GM19467 (cell line): ENCODE measurements at regions not wholly inside any gene's neighbourhood (a gene's known extent, or its start where the extent isn't known, plus 50 kb on each side); places are given as distances from the start of the nearest gene placed in this dataset.
A peak's percentile ranks its signal among the peaks of the same experiment; 100 is the strongest.

Experiments
- ATAC-seq: cut with Tn5 transposase; IDR thresholded peaks from one replicate; pipeline ENCODE4 v1.9.1; 2021; ENCODE audit warnings: mild to moderate bottlenecking, moderate library complexity; ENCODE audit not compliant: unreplicated experiment

DNA sequence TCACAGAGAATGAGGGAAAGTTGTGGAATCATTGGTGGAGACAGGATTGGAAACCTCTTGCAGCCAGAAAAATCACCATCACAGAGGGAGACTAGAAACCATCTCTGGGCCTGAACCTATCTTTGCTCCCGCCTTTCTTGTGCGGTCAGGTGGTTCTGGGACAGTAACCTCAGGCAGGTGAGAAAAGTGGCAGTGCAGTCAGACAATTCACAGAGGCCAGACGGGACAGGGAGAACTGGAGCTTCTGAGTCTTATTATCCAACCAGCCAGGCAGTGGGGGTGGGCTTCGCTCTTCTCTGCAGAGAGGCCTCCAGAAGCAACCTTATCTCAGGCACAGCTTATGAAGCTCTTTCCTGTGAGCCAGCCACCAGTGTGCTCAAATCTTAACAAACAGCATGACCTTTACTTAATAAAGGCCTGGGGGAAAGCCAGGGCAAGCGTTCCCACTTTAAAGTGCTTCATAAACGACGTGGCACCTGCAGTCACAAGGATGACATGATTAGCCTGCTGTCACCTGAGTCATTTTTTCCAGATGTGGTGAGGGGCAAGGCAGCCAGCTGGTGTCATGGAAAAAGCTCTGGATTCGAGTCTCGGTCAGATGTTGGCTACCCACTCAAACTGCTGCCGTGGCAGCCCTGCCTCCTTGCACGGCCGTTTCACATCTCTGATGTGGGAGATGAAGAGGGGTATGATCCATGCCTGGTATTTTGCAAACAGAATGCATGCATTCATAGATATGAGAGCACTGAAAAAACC, 109.7 kb downstream of the B3GNT2 start:
- no peak for ATAC-seq

DNA sequence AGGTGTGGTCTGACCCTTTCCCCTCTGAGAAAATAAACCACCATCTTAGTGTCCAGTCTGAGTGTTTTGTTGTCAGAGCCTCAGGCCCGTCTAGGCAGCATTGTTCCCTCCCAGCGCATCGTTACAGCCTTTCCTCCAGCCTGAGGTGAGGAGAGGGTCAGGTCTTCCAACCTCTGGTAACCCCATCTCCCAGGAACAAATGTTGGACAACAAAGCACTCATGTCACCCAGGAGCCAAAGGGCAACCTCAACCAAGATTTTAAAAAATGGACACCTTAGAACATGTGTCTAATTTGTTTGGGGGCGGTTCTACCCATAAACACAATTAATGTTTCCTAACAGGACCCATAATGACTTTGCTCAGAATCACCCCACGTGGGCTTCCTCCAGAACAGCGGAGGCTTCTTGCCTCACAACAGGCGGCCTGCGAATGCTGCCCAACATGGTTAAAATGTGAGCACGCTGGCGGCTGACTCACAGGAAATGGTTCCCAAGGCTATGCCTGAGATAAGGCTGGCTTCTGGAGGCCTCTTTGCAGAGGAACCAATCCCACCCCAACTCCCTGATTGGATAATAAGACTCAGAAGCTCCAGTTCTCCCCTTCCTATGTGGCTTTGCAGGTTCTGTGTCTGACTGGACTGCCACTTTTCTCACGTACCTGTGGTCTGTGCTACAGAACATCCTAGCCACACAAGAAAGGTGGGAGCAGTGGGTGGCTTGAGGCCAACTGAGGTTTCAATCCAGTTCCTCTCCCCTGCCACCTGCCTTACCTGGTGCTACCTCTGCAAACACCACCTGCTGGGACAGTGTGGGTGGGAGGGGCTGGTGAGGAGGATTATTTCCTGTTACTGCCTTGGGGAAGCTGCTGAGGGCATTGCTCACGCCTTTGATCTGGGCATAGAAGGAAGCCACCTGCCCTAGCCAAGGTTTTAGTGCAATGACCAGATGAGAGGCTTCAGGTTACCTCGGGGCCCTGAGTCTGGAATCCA, 108.8 kb downstream of the B3GNT2 start:
- no peak for ATAC-seq

DNA sequence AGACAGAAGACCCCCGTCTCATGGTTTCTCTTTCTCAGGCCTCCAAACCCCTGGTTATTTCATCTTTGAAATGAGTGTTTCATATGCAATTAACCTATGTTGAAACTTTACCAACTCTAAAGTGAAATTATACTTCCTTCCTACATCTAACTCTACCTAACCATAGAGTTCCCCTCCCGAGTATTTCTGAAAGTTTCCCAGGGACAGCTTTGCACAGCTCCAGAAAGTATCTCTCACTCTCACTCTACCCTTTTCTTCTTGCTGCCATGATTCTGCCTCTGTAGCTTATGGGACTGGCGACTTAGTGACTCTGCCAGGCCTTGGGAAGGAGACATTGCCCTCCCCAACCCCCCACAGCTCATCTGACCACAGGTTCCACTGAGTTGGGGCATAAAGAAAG, 107.9 kb downstream of the B3GNT2 start:
- ATAC-seq: no peak

DNA sequence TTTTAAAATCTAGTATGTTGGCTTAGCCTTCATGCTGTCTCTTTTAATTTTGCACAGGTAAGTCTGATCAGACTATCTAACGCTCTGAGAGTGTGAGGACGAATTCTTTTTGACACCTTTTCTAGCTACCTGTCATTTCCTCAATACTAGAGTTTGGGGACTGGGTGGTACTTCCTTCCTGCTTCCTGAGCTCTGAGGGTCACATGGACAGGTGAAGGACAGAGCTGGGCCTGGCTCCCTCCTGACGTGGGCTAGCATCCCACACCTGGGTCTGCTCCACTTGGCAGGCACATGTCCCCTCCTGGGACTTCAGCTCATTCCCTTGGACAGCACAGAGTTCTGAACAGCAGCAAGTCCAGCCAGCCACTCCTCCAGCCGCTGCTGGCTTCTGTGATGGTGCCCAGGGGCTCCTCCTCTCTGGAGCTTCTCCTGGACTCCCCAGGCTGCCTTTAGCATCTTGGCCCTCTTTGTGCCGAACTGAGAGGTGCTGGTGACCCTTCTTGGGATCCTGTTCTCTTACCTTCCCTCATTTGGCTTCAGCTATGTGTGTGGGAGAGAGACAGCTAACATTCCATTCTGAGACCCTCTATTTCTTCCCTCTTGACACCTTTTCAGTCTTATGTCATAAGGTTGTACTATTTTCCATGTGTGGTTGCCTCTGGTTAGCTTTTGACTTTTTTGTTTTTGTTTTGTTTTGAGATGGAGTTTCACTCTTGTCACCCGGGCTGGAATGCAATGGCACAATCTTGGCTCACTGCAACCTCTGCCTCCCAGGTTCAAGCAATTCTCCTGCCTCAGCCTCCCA, 106.9 kb downstream of the B3GNT2 start:
- ATAC-seq: no peak

DNA sequence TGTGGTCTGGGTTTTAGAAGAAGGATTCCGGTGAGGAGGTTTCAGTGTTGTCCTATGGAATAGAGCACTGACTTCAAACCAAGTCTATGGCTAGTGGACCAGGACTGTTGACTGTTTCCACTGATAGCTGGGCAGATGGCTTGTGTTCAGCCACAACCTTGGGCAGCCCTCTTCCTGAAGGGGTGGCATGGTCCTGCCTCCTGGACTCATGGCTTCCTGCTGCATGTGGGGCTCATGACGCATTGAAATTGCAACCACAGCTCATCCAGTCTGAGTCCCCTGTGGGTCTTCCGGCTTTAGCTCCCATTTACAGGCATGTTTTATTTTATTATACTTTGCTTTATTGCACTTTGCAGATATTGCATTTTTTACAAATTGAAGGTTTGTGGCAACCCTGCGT, 105.0 kb downstream of the B3GNT2 start:
- no peak for ATAC-seq

DNA sequence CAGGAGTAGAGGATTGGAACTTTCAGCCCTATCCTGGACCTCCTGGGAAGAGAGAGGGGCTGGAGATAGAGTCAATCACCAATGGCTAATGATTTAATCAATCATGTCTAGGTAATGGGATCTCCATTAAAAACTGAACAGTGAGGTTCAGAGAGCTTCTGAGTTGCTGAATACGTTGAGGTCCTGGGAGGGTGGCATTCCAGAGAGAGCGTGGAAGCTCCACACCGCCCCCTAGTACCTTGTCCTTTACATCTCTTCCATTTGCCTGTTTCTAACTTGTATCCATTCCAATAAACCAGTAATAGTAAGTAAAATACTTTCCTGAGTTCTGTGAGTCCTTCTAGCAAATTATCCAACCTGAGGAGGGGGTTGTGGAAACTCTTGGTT, 101.7 kb downstream of the B3GNT2 start:
- ATAC-seq: no peak

DNA sequence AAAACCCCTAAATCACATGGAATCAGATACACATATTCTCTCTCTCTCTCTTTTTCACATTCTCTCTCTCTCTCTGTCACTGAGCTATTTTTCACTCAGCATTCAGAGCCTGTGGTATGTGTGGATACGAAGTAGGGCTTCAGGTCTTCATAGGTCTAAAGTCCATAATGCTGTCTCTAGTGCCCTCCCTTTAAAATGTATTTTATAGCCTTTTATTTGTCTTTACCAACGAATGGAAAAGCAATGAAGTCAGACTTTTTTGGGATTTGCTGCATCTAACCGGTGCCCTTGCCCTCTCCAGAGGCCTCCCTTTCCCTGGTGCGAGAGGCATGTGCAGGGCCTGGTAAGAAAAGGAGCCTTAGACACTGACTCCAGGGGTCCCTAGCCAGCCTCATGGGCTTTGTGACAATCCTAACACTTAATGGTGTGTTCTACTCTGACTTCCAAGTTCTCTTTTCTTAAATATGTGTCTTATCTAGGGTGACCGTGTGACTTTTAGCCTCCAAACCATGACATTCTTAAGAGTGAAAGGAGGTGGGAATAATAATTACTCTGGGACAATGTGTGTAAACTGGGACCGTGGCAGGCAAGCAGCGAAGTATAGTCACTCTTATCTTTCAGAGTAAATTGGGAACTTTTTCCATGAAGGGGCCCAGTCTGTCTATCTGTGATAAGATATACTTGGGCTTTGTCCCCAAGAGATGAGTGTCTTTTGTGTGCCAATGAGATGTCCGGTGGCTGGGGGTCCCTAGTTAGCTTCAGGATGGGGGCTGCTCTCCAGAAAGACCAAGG, 101.1 kb downstream of the B3GNT2 start:
- ATAC-seq: no peak

DNA sequence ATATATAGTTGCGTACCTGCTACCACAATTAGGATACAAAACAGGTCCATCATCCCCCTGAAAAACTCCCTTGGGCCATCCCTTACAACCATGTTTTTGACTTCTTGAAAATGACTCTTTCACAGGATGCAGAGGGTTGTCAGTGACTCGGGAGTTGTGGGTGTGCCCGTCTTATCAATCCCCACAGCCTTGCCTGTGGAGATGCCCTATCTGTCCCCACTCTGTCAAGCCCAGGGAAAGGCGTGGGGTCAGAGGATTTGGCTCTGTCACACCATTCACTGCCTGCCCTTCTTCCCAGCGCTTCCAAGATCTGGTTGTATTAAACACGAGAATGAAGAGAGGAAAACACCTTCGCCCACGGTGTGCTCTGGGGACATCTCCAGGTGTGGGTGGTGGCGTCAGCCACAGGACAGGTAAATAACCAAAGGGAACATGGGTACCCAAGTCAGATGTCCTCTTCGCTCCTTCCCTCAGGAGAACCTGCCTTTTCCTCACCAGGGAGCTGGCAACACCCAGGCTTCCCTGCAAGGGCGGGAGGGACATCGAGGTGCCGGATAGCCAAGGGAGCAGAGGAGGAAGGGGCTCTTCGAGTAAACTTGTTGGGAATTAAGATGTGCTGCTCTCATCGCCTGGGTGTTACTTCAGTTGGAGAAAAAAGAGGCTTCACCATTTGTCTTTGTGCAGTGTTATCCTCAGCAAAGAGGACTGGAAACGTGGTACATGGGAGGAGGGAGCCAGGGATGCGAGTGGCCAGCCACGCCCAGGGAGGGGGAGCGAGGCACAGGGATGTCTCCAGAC, 100.3 kb downstream of the B3GNT2 start:
- no peak for ATAC-seq

DNA sequence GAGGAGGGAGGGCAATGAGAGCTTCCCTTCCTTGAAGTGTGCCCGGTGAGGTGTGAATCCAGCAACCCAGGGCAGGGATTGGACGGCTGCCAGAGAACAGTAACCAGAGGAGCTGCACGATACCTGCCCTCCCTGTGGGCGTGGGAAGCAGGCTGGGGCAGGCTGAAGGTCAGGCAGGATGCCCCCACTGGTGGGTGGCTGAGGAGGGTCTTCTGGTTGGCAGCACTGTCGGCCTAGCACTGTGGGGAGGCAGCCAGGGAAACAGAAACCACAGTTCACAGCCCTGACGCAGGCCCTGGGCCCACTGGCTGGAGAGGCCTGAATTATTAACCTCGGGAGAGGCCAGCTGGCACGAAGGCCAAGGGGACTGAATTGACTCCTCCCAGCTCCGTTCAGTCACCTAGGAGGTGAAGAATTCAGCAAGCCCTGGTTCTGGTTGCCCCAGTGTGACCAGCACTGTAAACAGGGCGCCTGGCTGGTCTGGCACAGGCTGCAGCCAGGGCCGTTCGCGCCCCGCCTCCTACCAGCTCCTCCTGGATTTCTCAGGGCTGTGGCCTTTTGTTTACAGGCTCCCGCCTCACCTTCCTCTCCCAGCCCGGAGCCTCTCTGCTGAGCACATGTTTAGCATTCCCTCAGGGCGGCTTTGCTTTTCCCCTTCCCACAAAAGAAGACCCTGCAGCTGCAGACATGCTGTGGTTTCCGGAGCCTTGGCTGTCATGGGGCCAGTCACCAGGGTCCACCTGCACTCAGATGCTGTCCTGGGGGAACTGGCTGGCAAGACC, 97.8 kb downstream of the B3GNT2 start:
- ATAC-seq: peak; percentile 71

DNA sequence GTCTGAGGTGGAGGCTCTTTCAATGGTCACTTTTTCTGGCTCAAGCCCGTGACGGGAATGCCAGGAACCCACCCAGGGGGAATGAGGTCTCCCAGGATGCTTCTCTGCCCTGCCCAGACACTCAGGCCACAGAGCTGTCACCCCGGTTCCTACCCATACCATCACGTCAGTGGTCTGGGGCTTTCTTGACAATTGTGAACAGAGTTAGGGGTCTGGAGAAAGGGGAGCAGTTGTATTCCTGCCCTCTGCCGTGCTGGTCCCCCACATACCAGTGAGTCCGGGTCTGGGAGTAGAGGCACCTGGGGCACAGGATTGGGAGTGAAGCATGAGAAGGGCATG, 97.2 kb downstream of the B3GNT2 start:
- ATAC-seq: no peak

DNA sequence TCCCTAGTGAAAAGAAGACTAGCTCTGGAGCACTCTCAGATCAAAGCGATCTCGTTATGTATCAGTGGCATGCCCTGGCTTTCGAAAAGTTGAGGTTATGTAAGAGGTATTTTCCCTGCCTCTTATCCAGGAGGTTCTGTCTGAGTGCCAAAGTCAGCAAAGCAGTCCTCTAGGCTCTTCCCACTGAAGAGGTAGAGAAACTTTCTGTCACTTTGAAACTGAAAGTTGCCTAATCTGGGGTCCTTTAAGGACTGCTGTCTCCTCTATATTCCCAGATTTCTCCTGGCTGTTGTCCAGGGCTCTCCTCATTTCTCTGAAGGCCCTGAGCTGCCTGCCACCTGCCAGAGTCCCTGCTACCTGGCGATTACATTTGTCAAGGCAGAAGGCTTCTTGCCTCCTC, 96.3 kb downstream of the B3GNT2 start:
- no peak for ATAC-seq

DNA sequence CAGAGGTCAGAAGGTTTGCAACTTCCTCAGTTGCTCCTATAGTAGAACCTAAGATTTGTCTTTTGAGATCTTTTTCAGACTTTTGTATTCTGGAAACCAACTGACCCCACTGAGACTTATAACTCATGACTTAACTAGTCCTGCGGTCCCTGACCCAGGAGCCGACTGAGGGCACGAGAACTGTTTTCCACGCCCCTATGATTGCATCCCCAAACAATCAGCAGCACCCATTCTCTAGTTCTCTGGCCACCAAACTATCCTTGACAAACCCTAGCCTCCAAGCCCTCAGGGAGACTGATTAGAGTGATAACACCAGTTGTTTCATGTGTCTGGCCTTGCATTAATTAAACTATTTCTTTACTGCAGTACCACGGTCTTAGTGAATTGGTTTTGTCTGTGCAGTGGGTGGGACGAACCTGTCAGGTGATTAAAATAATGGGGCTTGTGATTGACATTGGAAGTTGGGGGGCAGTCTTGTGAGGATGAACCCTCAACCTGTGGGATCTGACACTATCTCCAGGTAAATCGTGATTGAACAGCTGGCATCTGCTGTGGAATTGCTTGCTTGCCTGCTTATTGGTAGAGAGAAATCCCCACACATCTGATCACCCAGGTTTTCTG, 95.7 kb downstream of the B3GNT2 start:
- no peak for ATAC-seq

DNA sequence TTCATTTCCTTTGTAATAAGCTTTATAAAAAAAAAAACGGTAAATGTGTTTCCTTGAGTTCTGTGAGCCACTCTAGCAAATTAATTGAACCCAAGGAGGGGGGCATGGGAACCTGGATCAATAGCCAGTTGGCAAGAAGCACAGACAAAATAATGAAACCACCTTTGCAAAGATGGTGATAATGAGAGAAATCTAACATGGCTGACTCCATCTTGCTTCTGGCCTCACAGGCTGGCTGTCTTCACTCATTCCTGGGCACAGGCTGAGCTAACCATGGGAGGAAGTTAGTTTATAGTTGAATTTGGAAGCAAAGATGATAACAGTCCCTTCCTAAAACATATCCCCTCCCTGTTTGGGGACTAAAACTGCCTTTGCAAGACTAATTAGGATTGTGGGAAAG, 95.1 kb downstream of the B3GNT2 start:
- no peak for ATAC-seq

DNA sequence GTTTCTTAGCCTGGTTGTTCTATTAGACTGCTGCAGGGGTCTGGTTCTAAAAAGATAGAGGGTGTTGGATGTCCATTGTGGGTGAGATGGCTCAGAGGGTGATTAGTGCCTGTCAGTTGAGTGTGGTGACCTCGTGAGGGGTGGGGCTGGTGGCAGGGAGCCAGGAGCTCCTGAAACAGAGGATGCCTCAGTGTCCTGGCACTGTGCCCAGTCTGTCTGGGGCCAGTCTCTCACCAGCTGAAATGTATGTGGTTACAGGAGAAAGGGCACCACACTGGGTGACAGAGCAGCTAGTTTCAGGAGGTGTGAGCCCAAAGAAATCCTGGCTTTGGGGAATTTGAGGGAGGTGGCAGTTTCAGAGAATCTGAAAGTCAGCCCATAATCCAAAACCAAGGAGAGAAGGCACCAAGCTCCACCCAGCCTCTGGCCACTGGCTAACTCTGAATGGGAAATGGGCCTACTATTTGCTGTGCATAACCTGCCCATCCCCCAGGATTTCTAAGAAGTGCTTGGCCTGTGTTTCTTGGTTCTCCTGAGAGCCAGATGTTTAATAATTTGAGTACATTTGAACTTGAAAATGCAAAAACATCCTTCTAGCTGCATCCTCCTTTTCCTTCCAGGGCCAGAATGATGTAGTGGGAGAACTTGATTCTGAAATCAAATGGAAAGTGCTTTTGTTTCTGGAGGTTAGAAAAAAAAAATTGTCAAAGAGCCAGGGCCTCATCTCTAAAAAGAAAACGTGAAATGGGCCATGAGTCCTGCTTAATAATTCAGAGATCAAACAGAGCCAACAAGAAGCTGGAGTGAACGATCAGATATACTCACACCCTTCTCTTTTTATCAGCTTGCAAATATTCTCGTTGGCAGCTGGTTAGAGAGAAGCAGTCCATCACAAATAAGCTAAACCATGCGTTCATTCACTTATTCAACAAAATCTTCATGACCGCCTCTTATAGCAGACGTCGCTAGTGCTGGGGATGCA, 92.3 kb downstream of the B3GNT2 start:
- ATAC-seq: no peak

DNA sequence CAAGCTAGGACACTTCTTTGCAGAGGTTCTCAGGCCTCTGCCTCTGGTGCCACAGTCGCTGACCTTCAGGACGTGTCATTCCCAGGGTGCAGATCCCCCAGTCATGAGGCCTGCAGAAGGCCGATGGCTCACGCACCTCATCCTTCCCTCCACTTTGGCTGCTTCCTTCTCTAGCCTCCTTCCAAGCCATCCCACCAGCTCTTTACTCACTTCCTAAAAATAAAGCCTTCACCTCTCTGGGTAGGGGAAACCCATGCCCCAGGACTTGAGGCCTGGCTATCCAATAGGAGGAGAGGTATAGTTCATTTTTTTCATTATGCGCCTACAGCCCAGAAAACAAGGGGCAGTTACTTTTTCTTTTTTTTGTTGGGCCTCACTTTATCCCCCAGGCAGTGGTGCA, 91.4 kb downstream of the B3GNT2 start:
- no peak for ATAC-seq

DNA sequence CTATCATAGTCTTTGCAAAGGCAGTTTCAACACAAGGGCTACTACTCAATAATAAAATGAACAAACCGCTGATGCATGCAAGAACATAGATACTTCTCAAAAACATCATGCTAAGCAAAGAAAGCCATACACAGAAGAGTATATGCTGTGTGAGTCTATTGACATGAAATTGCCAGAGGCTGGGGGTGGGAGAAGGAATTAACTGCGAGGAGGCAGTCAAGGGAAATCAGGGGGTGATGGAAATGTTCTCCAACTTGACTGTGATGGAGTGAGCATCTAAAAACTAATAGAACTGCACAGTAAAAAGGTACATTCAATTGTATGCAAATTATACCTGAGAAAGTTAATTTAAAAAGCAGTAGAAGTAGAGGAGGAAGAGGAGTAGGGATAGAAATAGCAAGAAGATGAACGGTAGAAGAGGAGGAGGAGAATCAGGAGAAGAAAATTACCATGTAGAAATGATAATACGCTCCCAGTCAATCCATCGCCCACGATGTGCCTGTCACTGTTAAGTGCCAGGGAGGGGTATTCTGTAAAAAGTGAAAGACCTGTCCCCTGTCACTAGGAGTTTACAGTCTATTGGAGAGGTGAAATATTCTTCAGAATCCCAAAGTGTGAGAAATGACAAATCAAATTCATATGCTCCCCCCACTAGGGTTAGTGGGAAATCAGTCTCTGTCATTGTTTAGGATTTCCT, 90.3 kb downstream of the B3GNT2 start:
- ATAC-seq: no peak

DNA sequence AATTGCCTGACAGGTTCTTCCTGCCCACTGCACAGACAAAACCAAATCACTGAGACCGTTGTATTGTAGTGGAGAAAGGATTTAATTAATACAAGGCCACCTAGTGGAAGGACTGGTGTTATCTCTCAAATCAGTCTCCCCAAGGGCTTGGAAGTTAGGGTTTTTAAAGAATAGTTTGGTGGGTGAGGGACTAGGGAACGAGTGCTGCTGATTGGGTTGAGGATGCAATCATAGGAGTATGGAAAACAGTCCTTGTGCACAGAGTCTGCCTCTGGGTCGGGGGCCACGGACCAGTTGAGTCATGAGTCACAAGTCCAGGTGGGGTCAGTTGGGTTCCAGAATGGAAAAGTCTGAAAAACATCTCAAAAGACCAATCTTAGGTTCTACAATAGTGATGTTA, 89.1 kb downstream of the B3GNT2 start:
- no peak for ATAC-seq
